SK-N-SH (cell line): ENCODE measurements at regions not wholly inside any gene's neighbourhood (a gene's known extent, or its start where the extent isn't known, plus 50 kb on each side); places are given as distances from the start of the nearest gene placed in this dataset.

Source experiments
- CTCF ChIA-PET: fragments of 300-600, 350-600 bp; formaldehyde crosslinking; extraction: SDS; loops from one replicate; lab custom pipeline; 2021; lab: Yijun Ruan, JAX
- POLR2A ChIA-PET: fragments of 350-600 bp; sonication (Branson Sonifier 250); formaldehyde crosslinking; extraction: SDS; loops from one replicate; lab custom pipeline; 2020; ENCODE audit warnings: antibody characterized with exemption, inconsistent platforms; lab: Yijun Ruan, JAX
- DNase-seq: peaks from one replicate; pipeline ENCODE4 v3.0.0; 2012
- H2AFZ ChIP-seq: fragments of 200-600 bp; sonication (generic); 2 replicates; pipeline ENCODE4 v1.8.1; 2016; ENCODE audit warnings: antibody characterized with exemption, mild to moderate bottlenecking, low read depth
- H3F3A ChIP-seq: fragments of 200-600 bp; sonication (generic); replicated peaks from 2 replicates; pipeline ENCODE3; 2016; ENCODE audit warnings: antibody characterized with exemption, mild to moderate bottlenecking; ENCODE audit not compliant: insufficient read depth
- H3K27ac ChIP-seq, 2 experiments: fragments of 200-500 bp in 1 of 2; fragments of 200-600 bp in 1 of 2; sonication (Bioruptor generic) in 1 of 2; sonication (generic), shearing (Covaris generic) in 1 of 2; 2 replicates each; pipeline versions ENCODE4 v1.5.1 to v1.6.1; 2014 to 2016; ENCODE audit warnings: low read depth in 2 of 2, inconsistent platforms in 1 of 2, low read length in 1 of 2, mild to moderate bottlenecking in 1 of 2, mixed read lengths in 1 of 2
- H3K27me3 ChIP-seq: fragments of 200-600 bp; sonication (generic), shearing (Covaris generic); 2 replicates; pipeline ENCODE4 v1.6.1; 2016; ENCODE audit warnings: mixed run types; ENCODE audit not compliant: insufficient read depth
- H3K36me3 ChIP-seq, 2 experiments: fragments of 200-500 bp in 1 of 2; fragments of 200-600 bp in 1 of 2; sonication (Bioruptor generic) in 1 of 2; sonication (generic) in 1 of 2; replicated peaks in 1 of 2; 2 replicates each; pipeline versions ENCODE3 to v1.5.1; 2014 to 2016; ENCODE audit warnings: low read length in 1 of 2, mild to moderate bottlenecking in 1 of 2; ENCODE audit not compliant: insufficient read depth in 2 of 2, control insufficient read depth in 1 of 2
- H3K4me1 ChIP-seq, 2 experiments: fragments of 200-500 bp in 1 of 2; fragments of 200-600 bp in 1 of 2; sonication (Bioruptor generic) in 1 of 2; sonication (generic), shearing (Covaris generic) in 1 of 2; 2 replicates each; pipeline versions ENCODE4 v1.5.1 to v1.6.1; 2014 to 2016; ENCODE audit warnings: low read depth in 1 of 2, low read length in 1 of 2, mixed run types in 1 of 2; ENCODE audit not compliant: insufficient read depth in 2 of 2, control insufficient read depth in 1 of 2
- H3K4me2 ChIP-seq: fragments of 200-600 bp; sonication (generic), shearing (Covaris generic); 2 replicates; pipeline ENCODE4 v1.6.1; 2017; ENCODE audit warnings: mixed run types
- H3K4me3 ChIP-seq, 2 experiments: fragments of 200-500 bp in 1 of 2; fragments of 200-600 bp in 1 of 2; sonication (Bioruptor generic) in 1 of 2; sonication (generic), shearing (Covaris generic) in 1 of 2; 2 replicates each; pipeline versions ENCODE4 v1.5.1 to v1.8.1; 2014 to 2016; ENCODE audit warnings: low read depth in 2 of 2, inconsistent platforms in 1 of 2, low read length in 1 of 2, mild to moderate bottlenecking in 1 of 2, mixed read lengths in 1 of 2, moderate library complexity in 1 of 2
- H3K79me2 ChIP-seq: fragments of 200-600 bp; sonication (generic); 2 replicates; pipeline ENCODE4 v1.8.1; 2017; ENCODE audit warnings: mild to moderate bottlenecking; ENCODE audit not compliant: insufficient read depth
- H3K9ac ChIP-seq: fragments of 200-600 bp; sonication (generic); 2 replicates; pipeline ENCODE4 v1.6.1; 2017; ENCODE audit warnings: mixed run types
- H3K9me2 ChIP-seq: fragments of 200-600 bp; sonication (generic); 2 replicates; pipeline ENCODE4 v1.6.1; 2017; ENCODE audit warnings: mixed run types
- H3K9me3 ChIP-seq: fragments of 200-600 bp; sonication (generic); 2 replicates; pipeline ENCODE4 v1.6.1; 2017; ENCODE audit warnings: mixed run types, mild to moderate bottlenecking, moderate library complexity
- H4K20me1 ChIP-seq: fragments of 200-600 bp; sonication (generic); 2 replicates; pipeline ENCODE4 v1.6.1; 2017; ENCODE audit warnings: mild to moderate bottlenecking, mixed run types; ENCODE audit not compliant: insufficient read depth
- EZH2phosphoT487 ChIP-seq: fragments of 200-600 bp; sonication (generic); IDR thresholded peaks from 2 replicates; pipeline ENCODE4 v1.6.1; 2017; ENCODE audit warnings: low read depth, mixed run types, mild to moderate bottlenecking, antibody characterized with exemption, moderate library complexity, borderline replicate concordance
- FOSL2 ChIP-seq: IDR thresholded peaks from 2 replicates; pipeline ENCODE4 v1.4.0; 2012; ENCODE audit warnings: low read depth, mild to moderate bottlenecking, moderate library complexity, borderline replicate concordance
- GABPA ChIP-seq: IDR thresholded peaks from 2 replicates; pipeline ENCODE4 v1.4.0; 2012; ENCODE audit warnings: low read depth, mild to moderate bottlenecking
- GATA2 ChIP-seq: sonication (generic); formaldehyde crosslinking; IDR thresholded peaks from 2 replicates; pipeline ENCODE4 v1.5.0; 2020; ENCODE audit warnings: mild to moderate bottlenecking, missing genetic modification reagents
- IRF3 ChIP-seq: fragments of 150-350 bp; IDR thresholded peaks from 2 replicates; pipeline ENCODE4 v1.6.1; 2016; ENCODE audit warnings: mild to moderate bottlenecking, low read depth, low read length
- MAX ChIP-seq: IDR thresholded peaks from 2 replicates; pipeline ENCODE4 v1.4.0; 2012; ENCODE audit warnings: low read depth
- NFIC ChIP-seq: IDR thresholded peaks from 2 replicates; pipeline ENCODE4 v1.4.0; 2012; ENCODE audit warnings: borderline replicate concordance
- NRF1 ChIP-seq: IDR thresholded peaks from 2 replicates; pipeline ENCODE4 v1.6.1; 2012; ENCODE audit warnings: low read depth, mild to moderate bottlenecking, low read length
- POLR2AphosphoS5 ChIP-seq: IDR thresholded peaks from 2 replicates; pipeline ENCODE4 v1.6.1; 2012; ENCODE audit warnings: low read depth, low read length
- RAD21 ChIP-seq: IDR thresholded peaks from 2 replicates; pipeline ENCODE4 v1.6.1; 2012; ENCODE audit warnings: mild to moderate bottlenecking, low read length
- REST ChIP-seq: IDR thresholded peaks from 2 replicates; pipeline ENCODE4 v1.6.1; 2012; ENCODE audit warnings: mild to moderate bottlenecking, low read depth, low read length, moderate library complexity
- SIN3A ChIP-seq: IDR thresholded peaks from 2 replicates; pipeline ENCODE4 v1.6.1; 2012; ENCODE audit warnings: low read depth, mild to moderate bottlenecking, low read length, moderate library complexity, borderline replicate concordance
- TAF1 ChIP-seq: IDR thresholded peaks from 2 replicates; pipeline ENCODE4 v1.6.1; 2012; ENCODE audit warnings: low read depth, mild to moderate bottlenecking, low read length, moderate library complexity, borderline replicate concordance
- USF1 ChIP-seq: IDR thresholded peaks from 2 replicates; pipeline ENCODE4 v1.4.0; 2012; ENCODE audit warnings: low read depth, borderline replicate concordance
- ZBTB33 ChIP-seq: IDR thresholded peaks from 2 replicates; pipeline ENCODE4 v1.4.0; 2012; ENCODE audit warnings: low read depth, borderline replicate concordance
- WGBS: methylation state at CpG from one replicate; pipeline ENCODE4 v1.1.6; 2017; ENCODE audit warnings: low lambda C conversion rate; 5-methylcytosine and 5-hydroxymethylcytosine counted together

- TF ChIP-seq TAF1 = no peak
- TF ChIP-seq NFIC = no peak
- TF ChIP-seq ZBTB33 = no peak
- no peak for TF ChIP-seq GATA2 (CRISPR knock-in tag)
- TF ChIP-seq NRF1 = no peak
- TF ChIP-seq, all 33 proteins: peak for 0
Observed at GRCh38 chr12:111172786-111173185, 196.1 kb downstream of the PHETA1 start (continued).

- Histone ChIP-seq H3K27me3 (no peaks in the 10 kb centered on the region), H3K4me3 (no peak overlapping the region), H3K79me2 (no peaks in the 10 kb centered on the region), H3K27ac (no peak overlapping the region), H3K9me2 (no peaks in the 10 kb centered on the region), H3K4me1 (peaks cover 0 to 39% of the 10 kb centered on the region in 2 experiments; a peak in 1 of 4 replicates), H3K9ac (no peak overlapping the region), H4K20me1 (no peaks in the 10 kb centered on the region), H3K4me2 (no peak overlapping the region), H3K9me3 (no peaks in the 10 kb centered on the region), H2AFZ (no peak overlapping the region), H3F3A (no peaks in the 10 kb centered on the region), H3K36me3 (no peaks in the 10 kb centered on the region)
- DNase-seq = no peak
- TF ChIP-seq POLR2AphosphoS5 (no peak), IRF3 (no peak)
- CTCF ChIA-PET = interaction anchor here (0.6 to 1.5 kb wide), 5 partner anchors 9 to 148 kb away, joined by 3 to 4 read pairs (median 3); no protein-coding TSS in a partner anchor
- 68% methylated on average over 9 of the region's 9 CpGs for WGBS
- POLR2A ChIA-PET = no interaction called here
Observed at GRCh38 chr12:111171832-111172231, 197.1 kb downstream of the PHETA1 start.

GRCh38 chr12:111171345-111171744, 197.6 kb downstream of the PHETA1 start:
- Histone ChIP-seq H3K9ac (no peak overlapping the region), H3K27me3 (no peaks in the 10 kb centered on the region)
- TF ChIP-seq GATA2 (CRISPR knock-in tag) (no peak), MAX (no peak), GABPA (no peak), FOSL2 (no peak), USF1 (no peak), NRF1 (no peak), RAD21 (no peak), TAF1 (no peak), SIN3A (no peak), NFIC (no peak), POLR2AphosphoS5 (no peak), REST (no peak), EZH2phosphoT487 (no peak)
- TF ChIP-seq, all 33 proteins: peak for 0
- Histone ChIP-seq H3K4me1 (peaks cover 0 to 34% of the 10 kb centered on the region in 2 experiments; a peak in 1 of 4 replicates), H3K4me3 (no peak overlapping the region), H3F3A (no peaks in the 10 kb centered on the region), H3K9me3 (no peaks in the 10 kb centered on the region), H3K4me2 (no peak overlapping the region), H3K36me3 (no peaks in the 10 kb centered on the region), H3K9me2 (no peaks in the 10 kb centered on the region), H2AFZ (no peak overlapping the region), H4K20me1 (no peaks in the 10 kb centered on the region), H3K27ac (no peak overlapping the region), H3K79me2 (no peaks in the 10 kb centered on the region)
- POLR2A ChIA-PET = no interaction called here
- 26% methylated on average over 4 of the region's 9 CpGs for WGBS
- no peak for DNase-seq
- CTCF ChIA-PET = interaction anchor here (0.6 to 0.9 kb wide), 2 partner anchors 10 to 143 kb away, joined by 3 read pairs; no protein-coding TSS in a partner anchor
